ENCODE measurements at regions not wholly inside any gene's neighbourhood (a gene's known extent, or its start where the extent isn't known, plus 50 kb on each side); places are given as distances from the start of the nearest gene placed in this dataset.
A peak's percentile ranks its signal among the peaks of the same experiment; 100 is the strongest.

DNA sequence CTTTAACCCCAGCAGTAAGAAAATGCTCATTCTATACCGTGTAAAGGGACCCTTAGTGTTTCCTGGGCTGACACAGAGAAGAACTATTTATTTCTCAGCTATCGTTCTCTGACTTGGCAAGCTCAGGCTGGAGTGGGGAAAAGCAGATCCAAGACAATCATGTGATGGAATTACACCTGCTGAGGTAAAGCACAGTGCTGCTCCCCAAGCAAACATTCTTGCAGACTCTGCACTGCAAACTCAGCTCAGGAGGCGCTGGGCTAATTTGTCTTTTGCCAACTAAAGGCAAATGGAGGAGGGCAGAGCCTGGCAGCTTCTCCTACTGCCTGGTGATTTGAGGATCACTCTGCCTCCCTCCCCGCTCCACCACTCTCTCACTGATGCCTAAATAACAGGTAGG lies 57.8 kb upstream of the FUT8 start:
- DNase-seq = no peak
- H3K36me3 ChIP-seq (ENCODE audit: control insufficient read depth in 4 of 4, insufficient read depth in 4 of 4, low read length in 3 of 4) = no peaks in the 10 kb centered on the region
- CTCF ChIA-PET = interaction anchor here (1.2 kb wide), 1 partner anchor 12 kb away, joined by 4 read pairs; no protein-coding TSS in a partner anchor
- peaks cover 0 to 6% (median under 1%) of the 10 kb centered on the region in 4 experiments for H3K4me1 ChIP-seq (ENCODE audit: control extremely low read depth in 1 of 4, control insufficient read depth in 4 of 4, insufficient read depth in 4 of 4, low read length in 3 of 4)
- H3K27ac ChIP-seq (ENCODE audit: insufficient read depth in 1 of 2, low read depth in 1 of 2, low read length in 2 of 2, poor library complexity in 1 of 2, severe bottlenecking in 2 of 2) = no peak overlapping the region
- POLR2A ChIA-PET = no interaction called here
- 98% methylated on average over 4 of the region's 4 CpGs for WGBS (ENCODE audit: insufficient coverage)
- H3K27me3 ChIP-seq (replicated peaks in 2 of 5; ENCODE audit: control insufficient read depth in 4 of 5, insufficient read depth in 5 of 5, low read length in 4 of 5) = no peaks in the 10 kb centered on the region
- H3K9me3 ChIP-seq (ENCODE audit: control extremely low read depth in 1 of 5, control insufficient read depth in 4 of 5, insufficient read depth in 2 of 5, low read depth in 1 of 5, low read length in 4 of 5) = no peaks in the 10 kb centered on the region
- no peak overlapping the region for H3K4me3 ChIP-seq (ENCODE audit: control insufficient read depth in 1 of 7, extremely low read depth in 1 of 7, insufficient read depth in 4 of 7, low read depth in 2 of 7, low read length in 6 of 7)

- no peak overlapping the region for H3K4me3 ChIP-seq (ENCODE audit: control insufficient read depth in 1 of 7, extremely low read depth in 1 of 7, insufficient read depth in 4 of 7, low read depth in 2 of 7, low read length in 6 of 7)
- ChIA-PET CTCF (interaction anchor here (1.4 kb wide), 1 partner anchor 13 kb away, joined by 3 read pairs; no protein-coding TSS in a partner anchor), POLR2A (no interaction called here)
- no peaks in the 10 kb centered on the region for H3K27me3 ChIP-seq (replicated peaks in 2 of 5; ENCODE audit: control insufficient read depth in 4 of 5, insufficient read depth in 5 of 5, low read length in 4 of 5)
- no peaks in the 10 kb centered on the region for H3K9me3 ChIP-seq (ENCODE audit: control extremely low read depth in 1 of 5, control insufficient read depth in 4 of 5, insufficient read depth in 2 of 5, low read depth in 1 of 5, low read length in 4 of 5)
- no peak overlapping the region for H3K27ac ChIP-seq (ENCODE audit: insufficient read depth in 1 of 2, low read depth in 1 of 2, low read length in 2 of 2, poor library complexity in 1 of 2, severe bottlenecking in 2 of 2)
- peaks cover 0 to 12% (median under 1%) of the 10 kb centered on the region in 4 experiments for H3K4me1 ChIP-seq (ENCODE audit: control extremely low read depth in 1 of 4, control insufficient read depth in 4 of 4, insufficient read depth in 4 of 4, low read length in 3 of 4)
- no peaks in the 10 kb centered on the region for H3K36me3 ChIP-seq (ENCODE audit: control insufficient read depth in 4 of 4, insufficient read depth in 4 of 4, low read length in 3 of 4)
- DNase-seq = no peak
- 88% methylated on average over 2 of the region's 5 CpGs for WGBS (ENCODE audit: insufficient coverage)
Measured at GRCh38 chr14:65356327-65356836, 56.1 kb upstream of the FUT8 start.

DNA sequence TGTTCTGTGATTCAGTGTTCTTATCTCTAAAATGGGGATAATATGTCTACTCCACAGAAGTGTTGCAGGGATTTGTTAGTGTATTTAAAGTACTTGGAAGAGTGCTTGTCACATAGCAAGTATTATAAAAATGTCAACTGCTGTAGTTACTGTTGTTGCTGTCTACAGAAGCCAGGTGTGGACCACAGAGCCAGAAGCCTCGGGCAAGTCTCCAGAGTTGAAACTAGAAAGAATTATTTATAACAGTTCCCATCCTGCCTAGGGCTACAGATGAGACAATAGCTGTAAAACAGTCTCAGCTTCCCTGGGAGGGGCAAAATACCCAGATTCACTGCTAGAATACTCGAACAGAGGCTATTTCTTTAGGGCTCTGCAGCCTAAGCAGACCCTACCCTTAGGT lies 55.4 kb upstream of the FUT8 start:
- H3K36me3 ChIP-seq (ENCODE audit: control insufficient read depth in 4 of 4, insufficient read depth in 4 of 4, low read length in 3 of 4) = no peaks in the 10 kb centered on the region
- no peak overlapping the region for H3K27ac ChIP-seq (ENCODE audit: insufficient read depth in 1 of 2, low read depth in 1 of 2, low read length in 2 of 2, poor library complexity in 1 of 2, severe bottlenecking in 2 of 2)
- 94% methylated on average over 2 of the region's 2 CpGs for WGBS (ENCODE audit: insufficient coverage)
- ChIA-PET CTCF (interaction anchor here (1.4 kb wide), 1 partner anchor 13 kb away, joined by 3 read pairs; no protein-coding TSS in a partner anchor), POLR2A (no interaction called here)
- no peaks in the 10 kb centered on the region for H3K9me3 ChIP-seq (ENCODE audit: control extremely low read depth in 1 of 5, control insufficient read depth in 4 of 5, insufficient read depth in 2 of 5, low read depth in 1 of 5, low read length in 4 of 5)
- no peak for DNase-seq
- H3K4me1 ChIP-seq (ENCODE audit: control extremely low read depth in 1 of 4, control insufficient read depth in 4 of 4, insufficient read depth in 4 of 4, low read length in 3 of 4) = peaks cover 0 to 12% (median under 1%) of the 10 kb centered on the region in 4 experiments
- no peaks in the 10 kb centered on the region for H3K27me3 ChIP-seq (replicated peaks in 2 of 5; ENCODE audit: control insufficient read depth in 4 of 5, insufficient read depth in 5 of 5, low read length in 4 of 5)
- H3K4me3 ChIP-seq (ENCODE audit: control insufficient read depth in 1 of 7, extremely low read depth in 1 of 7, insufficient read depth in 4 of 7, low read depth in 2 of 7, low read length in 6 of 7) = no peak overlapping the region

DNA sequence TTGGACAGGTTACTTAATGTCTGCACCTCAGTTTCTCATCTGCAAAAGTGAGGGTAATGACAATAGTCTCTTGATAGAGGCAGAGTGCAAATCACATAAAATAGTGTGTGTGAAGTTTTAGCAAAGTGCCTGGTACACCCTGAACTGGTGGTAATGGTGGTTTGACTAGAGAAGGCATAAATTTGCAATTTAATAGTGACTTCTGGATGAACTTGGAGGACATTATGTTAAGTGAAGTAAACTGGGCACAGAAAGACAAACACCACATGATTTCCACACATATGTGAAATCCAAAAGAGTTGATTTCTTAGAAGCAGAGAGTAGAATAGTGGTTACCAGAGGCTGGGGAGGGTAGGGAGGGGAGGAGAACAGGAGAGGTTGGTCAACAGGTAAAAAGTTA lies 54.8 kb upstream of the FUT8 start:
- ChIA-PET CTCF (interaction anchor here (1.4 kb wide), 1 partner anchor 14 kb away, joined by 3 read pairs; no protein-coding TSS in a partner anchor), POLR2A (no interaction called here)
- no peak overlapping the region for H3K4me3 ChIP-seq (ENCODE audit: control insufficient read depth in 1 of 7, extremely low read depth in 1 of 7, insufficient read depth in 4 of 7, low read depth in 2 of 7, low read length in 6 of 7)
- no peaks in the 10 kb centered on the region for H3K27me3 ChIP-seq (replicated peaks in 2 of 5; ENCODE audit: control insufficient read depth in 4 of 5, insufficient read depth in 5 of 5, low read length in 4 of 5)
- no peak overlapping the region for H3K27ac ChIP-seq (ENCODE audit: insufficient read depth in 1 of 2, low read depth in 1 of 2, low read length in 2 of 2, poor library complexity in 1 of 2, severe bottlenecking in 2 of 2)
- H3K36me3 ChIP-seq (ENCODE audit: control insufficient read depth in 4 of 4, insufficient read depth in 4 of 4, low read length in 3 of 4) = no peaks in the 10 kb centered on the region
- H3K4me1 ChIP-seq (ENCODE audit: control extremely low read depth in 1 of 4, control insufficient read depth in 4 of 4, insufficient read depth in 4 of 4, low read length in 3 of 4) = peaks cover 0 to 12% (median under 1%) of the 10 kb centered on the region in 4 experiments
- H3K9me3 ChIP-seq (ENCODE audit: control extremely low read depth in 1 of 5, control insufficient read depth in 4 of 5, insufficient read depth in 2 of 5, low read depth in 1 of 5, low read length in 4 of 5) = no peaks in the 10 kb centered on the region
- no peak for DNase-seq

DNA sequence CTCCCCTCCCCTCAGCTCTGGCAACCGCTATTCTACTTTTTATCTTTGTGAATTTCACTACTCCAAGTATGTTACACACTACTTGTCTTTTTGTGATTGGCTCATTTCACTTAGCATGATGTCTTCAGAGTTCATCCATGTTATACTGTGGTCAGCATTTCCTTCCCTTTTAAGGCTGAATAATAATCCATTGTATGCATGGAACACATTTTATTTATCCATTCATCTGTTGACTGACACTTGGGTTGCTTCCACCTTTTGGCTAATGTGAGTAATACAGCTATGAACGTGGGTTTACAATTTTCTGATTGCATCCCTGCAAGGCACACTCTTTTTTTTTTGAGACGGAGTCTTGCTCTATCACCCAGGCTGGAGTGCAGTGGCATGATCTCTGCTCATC lies 53.0 kb upstream of the FUT8 start:
- Histone ChIP-seq H3K27ac (ENCODE audit: insufficient read depth in 1 of 2, low read depth in 1 of 2, low read length in 2 of 2, poor library complexity in 1 of 2, severe bottlenecking in 2 of 2) (no peak overlapping the region), H3K4me3 (ENCODE audit: control insufficient read depth in 1 of 7, extremely low read depth in 1 of 7, insufficient read depth in 4 of 7, low read depth in 2 of 7, low read length in 6 of 7) (no peak overlapping the region), H3K4me1 (ENCODE audit: control extremely low read depth in 1 of 4, control insufficient read depth in 4 of 4, insufficient read depth in 4 of 4, low read length in 3 of 4) (peaks cover 0 to 12% (median under 1%) of the 10 kb centered on the region in 4 experiments), H3K27me3 (replicated peaks in 2 of 5; ENCODE audit: control insufficient read depth in 4 of 5, insufficient read depth in 5 of 5, low read length in 4 of 5) (no peaks in the 10 kb centered on the region), H3K36me3 (ENCODE audit: control insufficient read depth in 4 of 4, insufficient read depth in 4 of 4, low read length in 3 of 4) (no peaks in the 10 kb centered on the region), H3K9me3 (ENCODE audit: control extremely low read depth in 1 of 5, control insufficient read depth in 4 of 5, insufficient read depth in 2 of 5, low read depth in 1 of 5, low read length in 4 of 5) (no peaks in the 10 kb centered on the region)
- DNase-seq = peak; percentile 31 to 83 (median 77)
- ChIA-PET POLR2A (interaction anchor here (0.6 kb wide), 1 partner anchor 11 kb away, joined by 4 read pairs; no protein-coding TSS in a partner anchor), CTCF (interaction anchor here (0.6 to 1.5 kb wide), 8 partner anchors 17 to 441 kb away, joined by 3 to 6 read pairs (median 3); no protein-coding TSS in a partner anchor)
- 50% methylated on average over 2 of the region's 3 CpGs for WGBS (ENCODE audit: insufficient coverage)

DNA sequence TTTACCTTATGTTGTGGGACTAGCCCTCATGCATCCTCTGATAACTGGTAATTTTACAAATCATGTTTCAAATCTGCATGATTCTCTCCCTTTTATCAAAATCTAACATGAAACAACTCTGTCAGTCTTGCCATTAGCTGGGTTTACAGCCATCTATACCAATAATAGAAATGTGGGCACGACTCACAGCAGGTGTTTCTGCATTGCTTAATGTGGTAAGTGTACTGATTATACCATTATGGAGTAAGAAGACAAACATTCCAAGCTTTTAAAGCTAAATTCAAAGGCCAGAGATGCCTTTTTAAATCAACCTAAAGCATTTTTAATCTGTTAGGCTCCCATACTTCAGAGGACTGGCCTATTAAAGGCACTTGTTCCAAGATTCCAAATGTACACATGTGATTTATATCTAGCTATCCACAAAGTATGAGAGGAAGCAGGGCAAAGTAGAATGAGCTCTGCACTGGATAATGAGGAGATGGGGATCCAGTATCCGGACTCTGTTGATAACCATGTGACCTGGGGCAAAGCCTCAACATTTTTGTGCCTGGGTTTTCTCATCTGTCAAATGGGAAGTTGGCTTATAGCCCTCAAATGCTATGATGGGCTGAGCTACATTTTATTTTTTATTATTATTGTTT lies 52.3 kb upstream of the FUT8 start:
- H3K27ac ChIP-seq (ENCODE audit: insufficient read depth in 1 of 2, low read depth in 1 of 2, low read length in 2 of 2, poor library complexity in 1 of 2, severe bottlenecking in 2 of 2) = no peak overlapping the region
- CTCF ChIA-PET = interaction anchor here (1.5 kb wide), 2 partner anchors 18 to 196 kb away, joined by 4 to 6 read pairs; no protein-coding TSS in a partner anchor
- no peak for DNase-seq
- no peaks in the 10 kb centered on the region for H3K9me3 ChIP-seq (ENCODE audit: control extremely low read depth in 1 of 5, control insufficient read depth in 4 of 5, insufficient read depth in 2 of 5, low read depth in 1 of 5, low read length in 4 of 5)
- peaks cover 0 to 12% (median under 1%) of the 10 kb centered on the region in 4 experiments for H3K4me1 ChIP-seq (ENCODE audit: control extremely low read depth in 1 of 4, control insufficient read depth in 4 of 4, insufficient read depth in 4 of 4, low read length in 3 of 4)
- H3K36me3 ChIP-seq (ENCODE audit: control insufficient read depth in 4 of 4, insufficient read depth in 4 of 4, low read length in 3 of 4) = no peaks in the 10 kb centered on the region
- no peaks in the 10 kb centered on the region for H3K27me3 ChIP-seq (replicated peaks in 2 of 5; ENCODE audit: control insufficient read depth in 4 of 5, insufficient read depth in 5 of 5, low read length in 4 of 5)
- H3K4me3 ChIP-seq (ENCODE audit: control insufficient read depth in 1 of 7, extremely low read depth in 1 of 7, insufficient read depth in 4 of 7, low read depth in 2 of 7, low read length in 6 of 7) = no peak overlapping the region
- WGBS (ENCODE audit: insufficient coverage) = 100% methylated on average over 1 of the region's 2 CpGs
- POLR2A ChIA-PET = no interaction called here

- CTCF ChIA-PET = interaction anchor here (1.4 kb wide), 1 partner anchor 142 kb away, joined by 4 read pairs; no protein-coding TSS in a partner anchor
- POLR2A ChIA-PET = no interaction called here
- H3K27ac ChIP-seq (ENCODE audit: insufficient read depth in 1 of 2, low read depth in 1 of 2, low read length in 2 of 2, poor library complexity in 1 of 2, severe bottlenecking in 2 of 2) = no peak overlapping the region
Measured at GRCh38 chr14:65361920-65362319, 50.6 kb upstream of the FUT8 start.

More at GRCh38 chr14:65361920-65362319, 50.6 kb upstream of the FUT8 start:
- Histone ChIP-seq H3K27me3 (replicated peaks in 2 of 5; ENCODE audit: control insufficient read depth in 4 of 5, insufficient read depth in 5 of 5, low read length in 4 of 5) (no peaks in the 10 kb centered on the region), H3K36me3 (ENCODE audit: control insufficient read depth in 4 of 4, insufficient read depth in 4 of 4, low read length in 3 of 4) (no peaks in the 10 kb centered on the region), H3K4me1 (ENCODE audit: control extremely low read depth in 1 of 4, control insufficient read depth in 4 of 4, insufficient read depth in 4 of 4, low read length in 3 of 4) (peaks cover 0 to 6% (median under 1%) of the 10 kb centered on the region in 4 experiments), H3K4me3 (ENCODE audit: control insufficient read depth in 1 of 7, extremely low read depth in 1 of 7, insufficient read depth in 4 of 7, low read depth in 2 of 7, low read length in 6 of 7) (no peak overlapping the region), H3K9me3 (ENCODE audit: control extremely low read depth in 1 of 5, control insufficient read depth in 4 of 5, insufficient read depth in 2 of 5, low read depth in 1 of 5, low read length in 4 of 5) (no peaks in the 10 kb centered on the region)
- DNase-seq = no peak
- 100% methylated on average over 1 of the region's 2 CpGs for WGBS (ENCODE audit: insufficient coverage)
